A549 (cell line): ENCODE measurements at regions not wholly inside any gene's neighbourhood (a gene's known extent, or its start where the extent isn't known, plus 50 kb on each side); places are given as distances from the start of the nearest gene placed in this dataset.

Experiments used
- ATAC-seq, 2 experiments: fragments of 200-7000 bp in 1 of 2; fragments of >200 bp in 1 of 2; cut with Nextera tagmentation in 1 of 2; cut with Tn5 transposase in 1 of 2; 3 replicates each; pipeline versions ENCODE4 v1.8.0 to v1.9.1; 2018 to 2020; ENCODE audit warnings: mild to moderate bottlenecking in 1 of 2, moderate library complexity in 1 of 2
- CTCF ChIA-PET: fragments of 300-600 bp; sonication (Branson Sonifier 250); formaldehyde crosslinking; extraction: SDS; loops from one replicate; lab custom pipeline; 2021; ENCODE audit warnings: antibody characterized with exemption, inconsistent platforms; lab: Yijun Ruan, JAX
- POLR2A ChIA-PET: fragments of 350-600 bp; formaldehyde crosslinking; extraction: SDS; loops from one replicate; lab custom pipeline; 2021; ENCODE audit warnings: antibody characterized with exemption, inconsistent platforms; lab: Yijun Ruan, JAX
- DNase-seq, 2 experiments: peaks; one replicate each; pipeline versions ENCODE4 v3.0.0 to v3.0.0-alpha.2; 2011 to 2016; ENCODE audit warnings: low read depth in 1 of 2, low spot score in 1 of 2
- FAIRE-seq: peaks from 2 replicates; lab custom pipeline; 2011; peaks lifted over from hg19 to GRCh38; lab: Jason Lieb, UNC
- H3K27ac ChIP-seq, 2 experiments: fragments of >200 bp; sonication (Bioruptor Twin); formaldehyde crosslinking; 3 replicates each; pipeline ENCODE4 v1.5.1; 2016 to 2017
- H3K4me1 ChIP-seq: fragments of >200 bp; sonication (Bioruptor Twin); formaldehyde crosslinking; 3 replicates; pipeline ENCODE4 v1.6.1; 2016
- H3K4me2 ChIP-seq: fragments of >200 bp; sonication (Bioruptor Twin); formaldehyde crosslinking; 3 replicates; pipeline ENCODE4 v1.6.1; 2016
- H3K4me3 ChIP-seq: fragments of >200 bp; sonication (Bioruptor Twin); formaldehyde crosslinking; 3 replicates; pipeline ENCODE4 v1.5.1; 2016
- H3K9me3 ChIP-seq: fragments of >200 bp; sonication (Bioruptor Twin); formaldehyde crosslinking; 3 replicates; pipeline ENCODE4 v1.6.1; 2016
- CBX2 ChIP-seq: fragments of 200-600 bp; sonication (generic); IDR thresholded peaks from 2 replicates; pipeline ENCODE4 v1.6.1; 2016; ENCODE audit warnings: low read depth, mild to moderate bottlenecking, borderline replicate concordance
- CBX8 ChIP-seq: fragments of 200-600 bp; sonication (generic); IDR thresholded peaks from 2 replicates; pipeline ENCODE4 v1.6.1; 2016
- CHD2 ChIP-seq: fragments of 150-350 bp; IDR thresholded peaks from 2 replicates; pipeline ENCODE4 v1.6.1; 2014; ENCODE audit warnings: low read length; ENCODE audit not compliant: partially characterized antibody
- CHD4 ChIP-seq: fragments of 200-600 bp; sonication (generic); IDR thresholded peaks from 2 replicates; pipeline ENCODE4 v1.6.1; 2016; ENCODE audit warnings: antibody characterized with exemption, mild to moderate bottlenecking, borderline replicate concordance
- E2F6 ChIP-seq: IDR thresholded peaks from 2 replicates; pipeline ENCODE4 v1.6.1; 2012; ENCODE audit warnings: low read depth, borderline replicate concordance
- EHF ChIP-seq: fragments of 250-450 bp; sonication (Bioruptor Pico); IDR thresholded peaks from 2 replicates; pipeline ENCODE4 v1.5.0; 2020; ENCODE audit warnings: mild to moderate bottlenecking
- EHMT2 ChIP-seq: fragments of 200-600 bp; sonication (generic); IDR thresholded peaks from 2 replicates; pipeline ENCODE4 v1.6.1; 2016; ENCODE audit warnings: antibody characterized with exemption, low read depth, mild to moderate bottlenecking, moderate library complexity
- ESRRA ChIP-seq: fragments of 150-350 bp; IDR thresholded peaks from 2 replicates; pipeline ENCODE4 v1.6.1; 2014; ENCODE audit warnings: mild to moderate bottlenecking, low read length, borderline replicate concordance
- FOSL2 ChIP-seq, 2 experiments: fragments of 450-650 bp in 1 of 2; fragments of >200 bp in 1 of 2; sonication (Bioruptor Twin) in 1 of 2; formaldehyde crosslinking; IDR thresholded peaks; 2 replicates each; pipeline versions ENCODE4 v1.5.0 to v1.6.1; 2016 to 2020; ENCODE audit warnings: mild to moderate bottlenecking in 1 of 2, moderate library complexity in 1 of 2
- FOXS1 ChIP-seq: fragments of 250-450 bp; sonication (Bioruptor Pico); IDR thresholded peaks from 2 replicates; pipeline ENCODE4 v1.5.0; 2020; ENCODE audit warnings: mild to moderate bottlenecking, moderate library complexity
- GATA3 ChIP-seq: IDR thresholded peaks from 2 replicates; pipeline ENCODE4 v1.6.1; 2012; ENCODE audit warnings: borderline replicate concordance
- HES2 ChIP-seq: fragments of >200 bp; sonication (Bioruptor Twin); formaldehyde crosslinking; IDR thresholded peaks from 2 replicates; pipeline ENCODE4 v1.6.1; 2016
- HMGXB4 ChIP-seq: fragments of 250-450 bp; sonication (Bioruptor Pico); IDR thresholded peaks from 2 replicates; pipeline ENCODE4 v1.5.0; 2021; ENCODE audit warnings: mild to moderate bottlenecking, moderate library complexity, borderline replicate concordance
- HOXB5 ChIP-seq: fragments of 250-450 bp; sonication (Bioruptor Pico); IDR thresholded peaks from 2 replicates; pipeline ENCODE4 v1.5.0; 2020; ENCODE audit warnings: mild to moderate bottlenecking, moderate library complexity
- JUN ChIP-seq, 2 experiments: fragments of >200 bp; sonication (Bioruptor Twin); formaldehyde crosslinking; IDR thresholded peaks; 2 replicates in 1 of 2; 3 replicates in 1 of 2; pipeline ENCODE4 v1.6.1; 2016 to 2017
- KDM1A ChIP-seq: fragments of 200-600 bp; sonication (generic); IDR thresholded peaks from 2 replicates; pipeline ENCODE4 v1.6.1; 2016; ENCODE audit warnings: low read depth, mild to moderate bottlenecking
- MAX ChIP-seq: IDR thresholded peaks from 2 replicates; pipeline ENCODE4 v1.6.1; 2012
- PBX3 ChIP-seq: IDR thresholded peaks from 2 replicates; pipeline ENCODE4 v1.6.1; 2012
- RCOR1 ChIP-seq: fragments of 150-350 bp; IDR thresholded peaks from 2 replicates; pipeline ENCODE4 v1.6.1; 2014; ENCODE audit warnings: antibody characterized with exemption, low read length, low read depth
- REST ChIP-seq: fragments of 200-600 bp; sonication (generic); IDR thresholded peaks from 2 replicates; pipeline ENCODE4 v1.6.1; 2016; ENCODE audit warnings: antibody characterized with exemption, mild to moderate bottlenecking, moderate library complexity
- ZC3H11A ChIP-seq: fragments of 450-650 bp; IDR thresholded peaks from 2 replicates; pipeline ENCODE4 v1.6.1; 2014; ENCODE audit warnings: antibody characterized with exemption, mild to moderate bottlenecking
- ZFP36 ChIP-seq: fragments of 450-650 bp; IDR thresholded peaks from 2 replicates; pipeline ENCODE4 v1.6.1; 2014; ENCODE audit warnings: borderline replicate concordance; ENCODE audit not compliant: partially characterized antibody
- ZNF302 ChIP-seq: fragments of 250-450 bp; sonication (Bioruptor Pico); IDR thresholded peaks from 2 replicates; pipeline ENCODE4 v1.9.0; 2021; ENCODE audit warnings: inconsistent platforms, mild to moderate bottlenecking, moderate library complexity
- ZSCAN20 ChIP-seq: fragments of 250-450 bp; sonication (Bioruptor Pico); IDR thresholded peaks from 2 replicates; pipeline ENCODE4 v1.8.0; 2022; ENCODE audit warnings: mild to moderate bottlenecking, moderate library complexity
- WGBS: methylation state at CpG from one replicate; pipeline ENCODE4 v1.1.6; 2017; ENCODE audit errors: missing lambda C conversion rate; 5-methylcytosine and 5-hydroxymethylcytosine counted together

GRCh38 chr2:228653884-228654283 is 472.4 kb upstream of the SPHKAP start (continued):
- no peak for TF ChIP-seq CBX8
- TF ChIP-seq FOSL2 (IDR thresholded peaks at IDR 0.05), result no peak
- no peak for TF ChIP-seq FOSL2 (CRISPR knock-in tag; IDR thresholded peaks at IDR 0.05)
- no peak for TF ChIP-seq CHD4

GRCh38 chr2:228652366-228652765 is 470.9 kb upstream of the SPHKAP start:
- ATAC-seq (no peak), FAIRE-seq (no peak), DNase-seq (no peak)
- no peaks in the 10 kb centered on the region for H3K4me1 ChIP-seq
- no peaks in the 10 kb centered on the region for H3K9me3 ChIP-seq
- no peak overlapping the region for H3K4me2 ChIP-seq
- no peak overlapping the region for H3K27ac ChIP-seq
- ChIA-PET CTCF (no interaction called here), POLR2A (no interaction called here)
- H3K4me3 ChIP-seq, result no peak overlapping the region
- WGBS, result 29% methylated on average over 3 of the region's 3 CpGs
- no peak for TF ChIP-seq REST
- TF ChIP-seq CBX2, result no peak
- TF ChIP-seq HMGXB4 (CRISPR knock-in tag), result no peak
- no peak for TF ChIP-seq KDM1A
- no peak for TF ChIP-seq ZNF302 (CRISPR knock-in tag)
- TF ChIP-seq PBX3, result no peak
- TF ChIP-seq RCOR1, result no peak
- TF ChIP-seq, all 56 proteins: peak for 0

- Histone ChIP-seq H3K4me3 (no peak overlapping the region), H3K27ac (no peak overlapping the region), H3K4me2 (no peak overlapping the region), H3K9me3 (no peaks in the 10 kb centered on the region), H3K4me1 (no peaks in the 10 kb centered on the region)
- FAIRE-seq, result no peak
- POLR2A ChIA-PET, result no interaction called here
- ATAC-seq, result no peak
- 0% methylated on average over 2 of the region's 2 CpGs for WGBS
- no peak for DNase-seq
- TF ChIP-seq EHMT2 (no peak), ZC3H11A (no peak), GATA3 (no peak), HOXB5 (CRISPR knock-in tag) (no peak), E2F6 (no peak), EHF (CRISPR knock-in tag) (no peak), JUN (IDR thresholded peaks at IDR 0.05) (no peak), ESRRA (no peak), HES2 (no peak), MAX (no peak), CHD2 (no peak), RCOR1 (no peak), ZSCAN20 (CRISPR knock-in tag) (no peak), FOXS1 (no peak), CHD4 (no peak), ZFP36 (no peak)
- CTCF ChIA-PET, result no interaction called here
These were observed 468.4 kb upstream of the SPHKAP start for GRCh38 chr2:228649876-228650275.
